HG02943 (cell line): ENCODE measurements at regions not wholly inside any gene's neighbourhood (a gene's known extent, or its start where the extent isn't known, plus 50 kb on each side); places are given as distances from the start of the nearest gene placed in this dataset.
"Not testable (repeated sequence)": the region's sequence is repeated elsewhere in the genome, so short reads cannot be mapped to it uniquely, and the experiment has no call there.

Experiments
- ATAC-seq: cut with Tn5 transposase; IDR thresholded peaks from one replicate; pipeline ENCODE4 v1.9.1; 2021; ENCODE audit warnings: mild to moderate bottlenecking, low read depth, moderate library complexity; ENCODE audit not compliant: unreplicated experiment

- ATAC-seq: not testable (repeated sequence)
These were observed 108.4 kb downstream of the SRGAP2 start for GRCh38 chr1:206311611-206312273.

GRCh38 chr1:206312274-206312665 lies 108.9 kb downstream of the SRGAP2 start:
- not testable (repeated sequence) for ATAC-seq

GRCh38 chr1:206314951-206315636 lies 111.8 kb downstream of the SRGAP2 start:
- ATAC-seq: not testable (repeated sequence)

GRCh38 chr1:206316901-206317300 lies 113.6 kb downstream of the SRGAP2 start:
- not testable (repeated sequence) for ATAC-seq

GRCh38 chr1:206317878-206318514 lies 114.7 kb downstream of the SRGAP2 start:
- ATAC-seq: not testable (repeated sequence)

- ATAC-seq: not testable (repeated sequence)
These were observed 116.9 kb downstream of the SRGAP2 start for GRCh38 chr1:206320227-206320626.

- ATAC-seq: not testable (repeated sequence)
These were observed 123.0 kb downstream of the SRGAP2 start for GRCh38 chr1:206326159-206326939.

- not testable (repeated sequence) for ATAC-seq
These were observed 128.3 kb downstream of the SRGAP2 start for GRCh38 chr1:206331597-206331996.

GRCh38 chr1:206333316-206333715 lies 130.0 kb downstream of the SRGAP2 start:
- not testable (repeated sequence) for ATAC-seq

- not testable (repeated sequence) for ATAC-seq
These were observed 130.6 kb downstream of the SRGAP2 start for GRCh38 chr1:206333897-206334296.

GRCh38 chr1:206334481-206334880 lies 131.1 kb downstream of the SRGAP2 start:
- not testable (repeated sequence) for ATAC-seq

- ATAC-seq: not testable (repeated sequence)
These were observed 131.8 kb downstream of the SRGAP2 start for GRCh38 chr1:206335162-206335561.

GRCh38 chr1:206335875-206336846 lies 132.8 kb downstream of the SRGAP2 start:
- not testable (repeated sequence) for ATAC-seq

GRCh38 chr1:206337024-206337423 lies 133.3 kb upstream of the IKBKE start:
- ATAC-seq: not testable (repeated sequence)

- not testable (repeated sequence) for ATAC-seq
These were observed 119.6 kb upstream of the IKBKE start for GRCh38 chr1:206350493-206351275.

GRCh38 chr1:206351276-206352052 lies 118.8 kb upstream of the IKBKE start:
- not testable (repeated sequence) for ATAC-seq

GRCh38 chr1:206356310-206356709 lies 114.0 kb upstream of the IKBKE start:
- ATAC-seq: not testable (repeated sequence)

- not testable (repeated sequence) for ATAC-seq
These were observed 112.3 kb upstream of the IKBKE start for GRCh38 chr1:206357962-206358361.
